DMS114 treated with DMSO at 0.1 percent for 48 hours (cell line): ENCODE measurements at regions not wholly inside any gene's neighbourhood (a gene's known extent, or its start where the extent isn't known, plus 50 kb on each side); places are given as distances from the start of the nearest gene placed in this dataset.

Experiments used
- DNase-seq: peaks from one replicate; lab custom pipeline; 2025; ENCODE audit not compliant: unreplicated experiment; lab: John Stamatoyannopoulos, UW

- no peak for DNase-seq
Observed at GRCh38 chr2:235300368-235301201, 193.3 kb upstream of the AGAP1 start.

GRCh38 chr2:235301202-235302076 is 192.4 kb upstream of the AGAP1 start:
- no peak for DNase-seq

GRCh38 chr2:235302263-235302662 is 191.6 kb upstream of the AGAP1 start:
- DNase-seq: no peak

GRCh38 chr2:235303499-235304291 is 190.1 kb upstream of the AGAP1 start:
- no peak for DNase-seq

GRCh38 chr2:235305678-235306077 is 188.2 kb upstream of the AGAP1 start:
- DNase-seq: no peak

GRCh38 chr2:235311044-235311443 is 182.8 kb upstream of the AGAP1 start:
- no peak for DNase-seq

GRCh38 chr2:235312571-235312970 is 181.3 kb upstream of the AGAP1 start:
- DNase-seq: no peak

GRCh38 chr2:235314371-235314930 is 179.4 kb upstream of the AGAP1 start:
- DNase-seq: no peak

- DNase-seq: no peak
Observed at GRCh38 chr2:235319095-235319494, 174.7 kb upstream of the AGAP1 start.

GRCh38 chr2:235320326-235320725 is 173.5 kb upstream of the AGAP1 start:
- no peak for DNase-seq

GRCh38 chr2:235324324-235324723 is 169.5 kb upstream of the AGAP1 start:
- no peak for DNase-seq

- no peak for DNase-seq
Observed at GRCh38 chr2:235325151-235325550, 168.7 kb upstream of the AGAP1 start.

GRCh38 chr2:235328991-235329390 is 164.9 kb upstream of the AGAP1 start:
- DNase-seq: no peak

GRCh38 chr2:235330775-235331451 is 162.9 kb upstream of the AGAP1 start:
- DNase-seq: no peak

GRCh38 chr2:235332240-235332890 is 161.5 kb upstream of the AGAP1 start:
- DNase-seq: no peak

GRCh38 chr2:235333076-235333475 is 160.8 kb upstream of the AGAP1 start:
- no peak for DNase-seq

- DNase-seq: no peak
Observed at GRCh38 chr2:235334179-235334578, 159.7 kb upstream of the AGAP1 start.

- DNase-seq: no peak
Observed at GRCh38 chr2:235343156-235343774, 150.6 kb upstream of the AGAP1 start.

- DNase-seq: no peak
Observed at GRCh38 chr2:235343869-235344268, 150.0 kb upstream of the AGAP1 start.
